ENCODE measurements at regions not wholly inside any gene's neighbourhood (a gene's known extent, or its start where the extent isn't known, plus 50 kb on each side); places are given as distances from the start of the nearest gene placed in this dataset.

DNA sequence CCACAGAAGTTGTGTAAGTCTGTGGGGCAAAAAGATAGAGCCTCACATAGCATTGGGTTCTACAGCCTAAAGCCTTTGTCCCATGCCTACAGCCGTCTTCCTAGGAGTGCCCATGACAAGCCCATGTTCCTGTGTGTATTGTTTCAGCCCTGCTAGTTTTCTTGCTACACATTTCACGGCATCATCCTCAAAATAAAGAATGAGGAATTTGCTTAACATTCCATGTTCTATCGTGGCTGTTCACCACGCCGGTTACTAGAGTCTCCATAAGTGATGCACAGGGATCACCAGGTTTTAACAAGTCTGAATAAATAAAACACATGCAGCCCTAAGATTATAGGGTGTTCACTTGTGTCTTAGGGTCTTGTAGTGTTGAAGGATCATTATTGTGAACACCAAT is 87.4 kb upstream of the NGF start:
- TF ChIP-seq, protein P1, sequence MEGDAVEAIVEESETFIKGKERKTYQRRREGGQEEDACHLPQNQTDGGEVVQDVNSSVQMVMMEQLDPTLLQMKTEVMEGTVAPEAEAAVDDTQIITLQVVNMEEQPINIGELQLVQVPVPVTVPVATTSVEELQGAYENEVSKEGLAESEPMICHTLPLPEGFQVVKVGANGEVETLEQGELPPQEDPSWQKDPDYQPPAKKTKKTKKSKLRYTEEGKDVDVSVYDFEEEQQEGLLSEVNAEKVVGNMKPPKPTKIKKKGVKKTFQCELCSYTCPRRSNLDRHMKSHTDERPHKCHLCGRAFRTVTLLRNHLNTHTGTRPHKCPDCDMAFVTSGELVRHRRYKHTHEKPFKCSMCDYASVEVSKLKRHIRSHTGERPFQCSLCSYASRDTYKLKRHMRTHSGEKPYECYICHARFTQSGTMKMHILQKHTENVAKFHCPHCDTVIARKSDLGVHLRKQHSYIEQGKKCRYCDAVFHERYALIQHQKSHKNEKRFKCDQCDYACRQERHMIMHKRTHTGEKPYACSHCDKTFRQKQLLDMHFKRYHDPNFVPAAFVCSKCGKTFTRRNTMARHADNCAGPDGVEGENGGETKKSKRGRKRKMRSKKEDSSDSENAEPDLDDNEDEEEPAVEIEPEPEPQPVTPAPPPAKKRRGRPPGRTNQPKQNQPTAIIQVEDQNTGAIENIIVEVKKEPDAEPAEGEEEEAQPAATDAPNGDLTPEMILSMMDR (IDR thresholded peaks at IDR 0.05) = no peak

DNA sequence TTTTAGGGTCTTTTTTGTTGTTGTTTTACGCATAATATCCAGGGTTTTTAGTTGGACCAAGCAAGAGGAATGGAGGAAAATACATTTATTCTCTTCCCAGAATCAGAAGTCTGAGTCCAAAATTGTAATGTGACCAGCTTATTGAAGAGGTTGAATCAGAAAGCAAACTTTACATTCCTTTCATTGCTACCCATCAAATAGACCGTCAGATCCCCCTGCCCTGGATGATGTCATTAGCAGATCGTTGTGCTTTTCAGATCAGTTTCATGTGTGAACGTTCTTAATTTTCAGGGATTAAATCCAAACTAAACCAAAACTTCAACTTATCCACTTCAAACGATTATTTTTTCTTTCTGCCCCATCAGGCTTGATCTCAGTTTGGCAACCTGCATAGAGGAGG is 85.7 kb upstream of the NGF start:
- TF ChIP-seq, protein P1 (IDR thresholded peaks at IDR 0.05) = no peak

DNA sequence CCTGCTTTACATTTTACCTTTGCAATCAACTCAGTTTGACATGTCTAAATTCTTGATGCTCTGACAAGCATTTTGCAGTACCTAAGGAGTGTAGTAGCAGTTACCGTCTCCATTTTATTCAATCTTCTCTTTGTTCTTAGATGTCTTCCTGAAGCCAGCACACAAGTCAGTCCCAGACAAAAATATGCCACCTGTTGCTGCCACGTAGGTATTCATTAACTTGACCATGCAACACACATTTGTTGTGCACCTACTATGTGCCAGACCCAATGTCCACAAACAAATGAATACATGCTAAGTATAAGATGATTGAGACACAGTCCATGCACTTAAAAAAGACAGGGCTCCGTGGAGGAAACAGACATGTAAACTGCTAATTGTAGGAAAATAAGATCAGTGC is 81.5 kb upstream of the NGF start:
- TF ChIP-seq, protein P1 (IDR thresholded peaks at IDR 0.05) = no peak

DNA sequence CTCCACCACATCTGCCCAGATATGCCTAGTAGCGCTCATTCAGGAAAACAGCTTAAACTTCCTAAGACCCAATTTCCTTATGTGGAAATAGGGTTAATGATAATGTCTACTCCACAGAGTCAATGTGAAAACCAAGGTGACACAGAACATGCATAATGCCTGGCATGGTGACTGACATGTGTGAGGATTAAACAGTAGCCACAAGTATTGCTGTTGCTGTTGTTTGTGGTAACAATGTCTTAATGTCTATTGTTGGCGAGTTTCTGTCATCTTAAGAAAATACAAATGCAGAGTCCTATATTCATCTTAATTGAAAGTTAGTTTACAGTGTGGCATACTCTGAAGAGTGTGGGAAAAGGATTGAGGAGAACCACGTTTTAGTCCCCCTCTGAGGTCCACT is 75.6 kb upstream of the NGF start:
- TF ChIP-seq, protein P1 (IDR thresholded peaks at IDR 0.05) = no peak

DNA sequence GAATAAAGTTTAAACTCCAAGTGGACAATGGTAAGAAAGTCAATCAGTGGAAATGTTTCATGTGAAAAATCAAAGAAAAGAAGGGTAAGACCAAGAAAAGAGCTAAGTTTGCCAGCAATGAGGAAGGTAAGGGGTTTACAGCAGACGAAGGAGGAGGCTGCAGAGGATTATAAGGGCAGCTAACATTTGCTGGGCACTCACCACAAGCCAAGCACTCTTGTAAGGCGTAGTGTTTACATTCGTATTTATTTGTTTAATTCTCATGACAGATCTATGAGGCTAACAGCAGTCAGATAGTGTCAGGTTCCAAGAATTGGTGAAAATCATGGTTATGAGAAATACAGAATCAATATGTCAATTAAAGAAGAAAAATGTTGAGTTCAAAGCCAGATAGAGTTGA is 75.2 kb upstream of the NGF start:
- TF ChIP-seq, protein P1 (IDR thresholded peaks at IDR 0.05) = no peak

DNA sequence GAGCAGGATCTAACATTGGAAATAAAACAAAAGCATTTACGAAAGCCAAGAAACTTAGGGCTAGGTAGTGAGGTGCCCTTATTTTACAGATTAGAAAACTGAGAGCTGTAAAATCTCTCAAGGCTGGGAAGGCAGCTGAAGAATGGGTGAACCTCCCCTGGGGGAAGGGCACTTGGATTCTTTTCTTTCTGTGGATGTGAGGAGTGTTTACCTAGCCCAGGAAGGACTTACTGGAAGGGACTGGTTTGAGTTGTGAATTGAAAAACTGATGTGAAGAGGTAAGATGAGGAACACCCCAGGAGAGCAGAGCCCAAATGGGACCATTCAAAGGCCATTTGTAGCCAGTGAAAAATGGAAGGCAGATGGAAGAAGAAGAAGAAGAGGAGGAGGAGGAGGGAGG is 74.7 kb upstream of the NGF start:
- TF ChIP-seq, protein P1 (IDR thresholded peaks at IDR 0.05) = no peak

DNA sequence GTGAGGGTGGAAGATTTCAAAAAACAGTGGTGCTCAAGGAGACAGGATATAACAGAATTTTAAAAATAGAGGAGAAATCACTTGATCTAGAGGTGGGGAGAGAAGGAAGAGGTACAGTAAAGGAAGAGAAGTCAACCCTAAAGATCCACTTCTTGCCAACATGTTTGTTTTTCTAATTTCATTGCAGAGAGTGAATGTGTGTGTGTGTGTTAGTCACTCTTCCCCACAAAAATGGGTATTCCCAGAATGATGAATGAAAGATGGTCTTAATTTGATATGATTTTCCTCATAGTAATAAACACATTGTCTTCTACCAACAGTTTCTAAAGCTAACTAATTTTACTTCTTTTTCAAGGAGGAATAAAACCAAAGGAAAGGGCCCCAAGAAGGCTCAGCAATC is 74.2 kb upstream of the NGF start:
- TF ChIP-seq, protein P1 (IDR thresholded peaks at IDR 0.05) = no peak

DNA sequence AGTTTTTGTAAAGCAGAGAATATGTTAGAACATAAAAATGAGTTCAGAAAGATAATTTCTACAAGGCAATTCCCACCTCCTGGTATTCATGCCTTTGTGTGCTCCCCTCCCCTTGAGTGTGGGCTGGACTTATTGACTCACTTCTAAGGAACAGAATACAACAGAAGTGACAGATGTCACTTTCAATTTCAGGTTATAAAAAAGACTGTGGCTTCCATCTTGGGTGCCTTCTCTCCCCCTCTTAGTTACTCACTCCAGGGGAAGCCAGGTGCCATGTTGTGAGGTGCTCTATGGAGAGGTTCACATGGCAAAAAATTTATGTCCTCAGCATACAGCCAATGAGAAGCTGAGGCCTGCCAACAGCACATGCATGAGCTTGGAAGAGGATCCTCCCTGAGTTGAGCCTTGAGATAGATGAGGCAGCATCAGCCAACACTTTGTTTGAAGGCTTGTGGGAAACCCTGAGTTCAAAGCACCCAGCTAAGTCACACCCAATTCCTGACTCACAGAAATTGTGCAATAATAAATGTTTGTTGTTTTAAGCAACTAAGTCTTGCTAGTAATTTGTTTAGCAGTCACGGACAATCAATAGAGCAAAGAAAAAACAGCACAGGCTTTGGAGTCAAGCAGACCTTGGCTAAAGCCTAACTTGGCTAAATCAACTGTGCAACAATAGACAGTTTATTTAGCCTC is 73.5 kb upstream of the NGF start:
- TF ChIP-seq, protein P1 (IDR thresholded peaks at IDR 0.05) = no peak

Data from LNCAP (cell line).